ENCODE measurements at regions not wholly inside any gene's neighbourhood (a gene's known extent, or its start where the extent isn't known, plus 50 kb on each side); places are given as distances from the start of the nearest gene placed in this dataset.

GRCh38 chrX:110557864-110558263, 199.2 kb downstream of the RTL9 start:
- H3K27me3 ChIP-seq (ENCODE audit: low read depth): no peaks in the 10 kb centered on the region
- TF ChIP-seq CTCF (IDR thresholded peaks at IDR 0.05): no peak
- H3K4me3 ChIP-seq: no peak overlapping the region
- intact Hi-C loops (cut with DNase I): no loop called here
- H3K36me3 ChIP-seq: no peaks in the 10 kb centered on the region
- peak; percentile 15 for DNase-seq
- no peak overlapping the region for H3K27ac ChIP-seq
- ATAC-seq: no peak
- H3K9me3 ChIP-seq: no peaks in the 10 kb centered on the region
- H3K4me1 ChIP-seq: no peaks in the 10 kb centered on the region

DNA sequence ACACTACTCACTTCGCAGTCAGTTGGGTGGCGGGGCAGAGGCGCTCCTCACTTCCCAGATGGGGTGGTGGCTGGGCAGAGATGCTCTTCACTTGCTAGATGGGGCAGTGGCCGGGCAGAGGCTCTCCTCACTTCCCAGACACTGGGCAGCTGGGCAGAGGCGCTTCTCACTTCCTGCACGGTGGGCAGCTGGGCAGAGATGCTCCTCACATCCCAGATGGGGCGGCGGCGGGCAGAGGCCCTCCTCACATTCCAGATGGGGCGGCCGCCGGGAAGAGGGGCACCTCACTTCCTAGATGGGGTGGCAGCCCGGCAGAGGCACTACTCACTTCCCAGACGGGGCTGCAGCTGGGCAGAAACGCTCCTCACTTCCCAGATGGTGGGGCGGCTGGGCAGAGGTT, 199.8 kb downstream of the RTL9 start:
- Histone ChIP-seq H3K27me3 (ENCODE audit: low read depth) (no peaks in the 10 kb centered on the region), H3K4me3 (no peak overlapping the region), H3K36me3 (no peaks in the 10 kb centered on the region), H3K27ac (no peak overlapping the region), H3K4me1 (no peaks in the 10 kb centered on the region), H3K9me3 (no peaks in the 10 kb centered on the region)
- ATAC-seq (no peak), DNase-seq (peak; percentile 18)
- intact Hi-C loops (cut with DNase I): no loop called here
- no peak for TF ChIP-seq CTCF (IDR thresholded peaks at IDR 0.05)

- no peaks in the 10 kb centered on the region for H3K27me3 ChIP-seq (ENCODE audit: low read depth)
- no peaks in the 10 kb centered on the region for H3K4me1 ChIP-seq
- H3K27ac ChIP-seq: no peak overlapping the region
- H3K4me3 ChIP-seq: no peak overlapping the region
- ATAC-seq (no peak), DNase-seq (no peak)
- no peaks in the 10 kb centered on the region for H3K9me3 ChIP-seq
- no peaks in the 10 kb centered on the region for H3K36me3 ChIP-seq
- intact Hi-C loops (cut with DNase I): no loop called here
- no peak for TF ChIP-seq CTCF (IDR thresholded peaks at IDR 0.05)
These were observed 202.4 kb downstream of the RTL9 start for GRCh38 chrX:110561034-110561433.

DNA sequence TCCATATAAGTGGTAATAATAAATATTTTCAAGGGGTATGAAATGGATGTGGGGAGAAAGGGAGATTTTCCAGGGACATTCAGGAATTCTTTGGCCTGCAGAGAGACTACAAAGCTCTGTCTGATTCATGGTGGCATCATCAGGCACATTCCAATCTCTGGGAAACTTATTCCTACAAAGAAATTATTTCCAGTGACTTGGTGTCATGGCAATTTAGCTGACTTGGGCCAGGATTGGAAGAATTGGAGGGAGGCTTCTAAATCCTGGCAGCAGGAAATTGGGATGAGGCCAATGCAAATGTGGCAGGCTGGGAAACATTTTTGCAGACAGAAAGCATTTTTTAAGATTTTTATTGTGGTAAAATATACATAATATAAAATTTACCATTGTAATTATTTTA, 204.6 kb downstream of the RTL9 start:
- no peaks in the 10 kb centered on the region for H3K4me1 ChIP-seq
- TF ChIP-seq CTCF (IDR thresholded peaks at IDR 0.05): no peak
- intact Hi-C loops (cut with DNase I): no loop called here
- no peaks in the 10 kb centered on the region for H3K27me3 ChIP-seq (ENCODE audit: low read depth)
- no peaks in the 10 kb centered on the region for H3K36me3 ChIP-seq
- H3K9me3 ChIP-seq: no peaks in the 10 kb centered on the region
- H3K4me3 ChIP-seq: no peak overlapping the region
- no peak for ATAC-seq
- H3K27ac ChIP-seq: no peak overlapping the region
- no peak for DNase-seq

- no peak for DNase-seq
- H3K36me3 ChIP-seq: no peaks in the 10 kb centered on the region
- H3K4me1 ChIP-seq: no peaks in the 10 kb centered on the region
- no peaks in the 10 kb centered on the region for H3K27me3 ChIP-seq (ENCODE audit: low read depth)
- no peak for TF ChIP-seq CTCF (IDR thresholded peaks at IDR 0.05)
- H3K27ac ChIP-seq: no peak overlapping the region
- ATAC-seq: no peak
- no peaks in the 10 kb centered on the region for H3K9me3 ChIP-seq
- H3K4me3 ChIP-seq: no peak overlapping the region
- intact Hi-C loops (cut with DNase I): no loop called here
These were observed 209.8 kb downstream of the RTL9 start for GRCh38 chrX:110568441-110568840.

DNA sequence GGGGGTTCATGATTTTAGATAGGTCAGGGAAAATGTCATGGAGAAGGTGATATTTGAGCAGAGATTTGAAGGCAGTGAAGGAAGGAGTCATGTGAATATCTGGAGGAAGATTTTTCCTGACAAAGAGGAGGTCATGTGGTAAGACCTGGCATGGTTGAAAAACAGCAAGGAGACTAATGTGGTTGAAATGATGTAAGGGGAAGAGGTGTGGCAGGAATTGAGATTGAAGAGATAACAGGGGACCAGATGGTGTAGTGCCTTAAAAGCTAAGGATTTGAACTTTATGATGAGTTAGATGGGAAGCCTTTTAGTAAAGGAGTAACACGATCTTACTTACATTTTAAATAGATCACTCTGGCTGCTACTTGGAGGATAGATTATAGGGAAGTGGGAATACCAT, 210.9 kb downstream of the RTL9 start:
- Histone ChIP-seq H3K9me3 (no peaks in the 10 kb centered on the region), H3K27ac (no peak overlapping the region), H3K4me3 (no peak overlapping the region), H3K27me3 (ENCODE audit: low read depth) (no peaks in the 10 kb centered on the region), H3K4me1 (no peaks in the 10 kb centered on the region), H3K36me3 (no peaks in the 10 kb centered on the region)
- DNase-seq: no peak
- no peak for ATAC-seq
- intact Hi-C loops (cut with DNase I): no loop called here
- no peak for TF ChIP-seq CTCF (IDR thresholded peaks at IDR 0.05)

All from lower lobe of right lung (tissue), 2 donors.